AG04450 (cell line): ENCODE measurements at regions not wholly inside any gene's neighbourhood (a gene's known extent, or its start where the extent isn't known, plus 50 kb on each side); places are given as distances from the start of the nearest gene placed in this dataset.

ENCODE experiments used
- CTCF ChIA-PET: fragments of 300-600, 350-600 bp; formaldehyde crosslinking; extraction: SDS; loops from one replicate; lab custom pipeline; 2022; ENCODE audit warnings: antibody characterized with exemption, inconsistent platforms; lab: Charles Lee
- POLR2A ChIA-PET: fragments of 350-600 bp; formaldehyde crosslinking; extraction: SDS; loops from one replicate; lab custom pipeline; 2021; ENCODE audit warnings: antibody characterized with exemption, inconsistent platforms; lab: Yijun Ruan, JAX
- DNase-seq: peaks from one replicate; pipeline ENCODE4 v3.0.0-alpha.2; 2011; ENCODE audit warnings: low read depth, low spot score
- H3K27ac ChIP-seq: one replicate; pipeline ENCODE4 v1.5.1; 2012; ENCODE audit warnings: low read depth, low read length, control low read depth
- H3K27me3 ChIP-seq: one replicate; pipeline ENCODE4 v1.6.0; 2012; ENCODE audit warnings: low read length; ENCODE audit not compliant: control insufficient read depth, insufficient read depth
- H3K4me3 ChIP-seq: 2 replicates; pipeline ENCODE4 v1.5.1; 2011; ENCODE audit warnings: mild to moderate bottlenecking, low read depth, low read length, control low read depth
- H3K9me3 ChIP-seq: 2 replicates; pipeline ENCODE4 v1.5.1; 2012; ENCODE audit warnings: low read length; ENCODE audit not compliant: control insufficient read depth, insufficient read depth
- TF ChIP-seq, protein P1 (sequence below): IDR thresholded peaks from 2 replicates; pipeline ENCODE4 v1.5.1; 2011; ENCODE audit warnings: low read depth, low read length, control low read depth, inconsistent platforms

DNA sequence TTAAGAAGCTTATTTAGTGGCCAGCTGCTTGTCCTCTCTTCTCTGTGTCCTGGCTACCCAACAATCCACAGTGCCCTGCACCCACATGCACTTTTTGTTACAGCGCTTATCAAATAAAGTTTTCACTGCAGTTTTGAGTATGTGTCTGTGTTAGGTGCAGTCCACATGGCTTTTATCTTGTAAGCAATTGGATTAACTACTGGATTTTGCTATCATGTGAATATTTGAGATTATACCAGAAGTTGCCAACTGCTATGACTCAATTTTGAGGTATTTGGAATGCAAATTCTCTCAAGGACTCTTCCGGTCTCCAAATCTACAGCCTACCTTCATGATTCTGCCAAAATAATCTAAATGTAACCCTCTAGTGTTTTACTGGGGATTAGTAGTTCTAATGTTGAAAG, 690.2 kb downstream of the NR2F1-AS1 start:
- ChIA-PET POLR2A (interaction anchor here (0.6 kb wide), 1 partner anchor 692 kb away, joined by 3 read pairs; the partner anchor contains the start of gene NR2F1), CTCF (no interaction called here)
- no peak overlapping the region for H3K4me3 ChIP-seq
- H3K27ac ChIP-seq = no peak overlapping the region
- TF ChIP-seq, protein P1, sequence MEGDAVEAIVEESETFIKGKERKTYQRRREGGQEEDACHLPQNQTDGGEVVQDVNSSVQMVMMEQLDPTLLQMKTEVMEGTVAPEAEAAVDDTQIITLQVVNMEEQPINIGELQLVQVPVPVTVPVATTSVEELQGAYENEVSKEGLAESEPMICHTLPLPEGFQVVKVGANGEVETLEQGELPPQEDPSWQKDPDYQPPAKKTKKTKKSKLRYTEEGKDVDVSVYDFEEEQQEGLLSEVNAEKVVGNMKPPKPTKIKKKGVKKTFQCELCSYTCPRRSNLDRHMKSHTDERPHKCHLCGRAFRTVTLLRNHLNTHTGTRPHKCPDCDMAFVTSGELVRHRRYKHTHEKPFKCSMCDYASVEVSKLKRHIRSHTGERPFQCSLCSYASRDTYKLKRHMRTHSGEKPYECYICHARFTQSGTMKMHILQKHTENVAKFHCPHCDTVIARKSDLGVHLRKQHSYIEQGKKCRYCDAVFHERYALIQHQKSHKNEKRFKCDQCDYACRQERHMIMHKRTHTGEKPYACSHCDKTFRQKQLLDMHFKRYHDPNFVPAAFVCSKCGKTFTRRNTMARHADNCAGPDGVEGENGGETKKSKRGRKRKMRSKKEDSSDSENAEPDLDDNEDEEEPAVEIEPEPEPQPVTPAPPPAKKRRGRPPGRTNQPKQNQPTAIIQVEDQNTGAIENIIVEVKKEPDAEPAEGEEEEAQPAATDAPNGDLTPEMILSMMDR = no peak
- H3K9me3 ChIP-seq = peaks cover 5% of the 10 kb centered on the region; the same call in 1 of the 2 replicates
- DNase-seq = no peak
- no peaks in the 10 kb centered on the region for H3K27me3 ChIP-seq

DNA sequence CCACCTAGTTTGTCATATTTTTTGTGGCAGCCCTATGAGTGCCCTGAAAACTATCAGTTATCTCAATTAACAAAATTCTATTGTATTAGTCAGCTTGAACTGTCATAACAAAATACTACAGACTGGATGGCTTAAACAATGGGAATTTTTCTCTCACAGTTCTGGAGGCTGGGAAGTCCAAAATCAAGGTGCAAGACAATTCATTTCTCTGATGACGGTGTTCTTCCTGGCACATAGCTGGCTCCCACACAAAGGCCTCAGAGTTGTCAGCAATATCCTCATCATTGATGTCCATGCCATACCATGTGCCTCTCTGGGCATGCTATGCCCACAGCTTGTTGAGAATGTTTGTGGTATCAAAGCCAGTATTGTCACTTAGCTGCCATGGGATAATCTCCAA, 691.9 kb downstream of the NR2F1-AS1 start:
- TF ChIP-seq, protein P1 = no peak
- H3K4me3 ChIP-seq = no peak overlapping the region
- H3K9me3 ChIP-seq = peaks cover 5% of the 10 kb centered on the region; the same call in 1 of the 2 replicates
- CTCF ChIA-PET = no interaction called here
- no peak for DNase-seq
- POLR2A ChIA-PET = no interaction called here
- H3K27me3 ChIP-seq = no peaks in the 10 kb centered on the region
- H3K27ac ChIP-seq = no peak overlapping the region

DNA sequence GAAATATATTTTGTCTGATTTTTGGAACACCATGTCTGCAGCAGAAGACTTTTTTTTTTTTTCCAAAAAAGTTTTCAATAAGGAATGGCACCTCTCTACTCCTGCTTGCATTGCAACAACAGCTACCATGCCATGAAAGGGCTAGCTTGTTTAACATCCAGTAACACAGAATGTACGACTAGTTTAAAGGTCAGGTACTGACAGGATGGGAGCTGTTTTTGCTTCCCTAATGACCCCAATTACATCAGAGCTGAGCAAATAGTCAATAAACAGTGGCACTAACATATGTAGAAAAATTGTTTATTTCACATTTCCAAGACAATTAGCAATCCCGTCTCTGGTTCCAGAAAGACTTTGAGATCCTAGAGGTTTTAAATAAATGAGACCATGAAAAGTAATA, 693.8 kb downstream of the NR2F1-AS1 start:
- no peak overlapping the region for H3K27ac ChIP-seq
- TF ChIP-seq, protein P1 = no peak
- no peak for DNase-seq
- no peak overlapping the region for H3K4me3 ChIP-seq
- H3K27me3 ChIP-seq = no peaks in the 10 kb centered on the region
- CTCF ChIA-PET = interaction anchor here (0.7 to 1.6 kb wide), 3 partner anchors 22 to 119 kb away, joined by 3 read pairs; no protein-coding TSS in a partner anchor
- peaks cover 5% of the 10 kb centered on the region; the same call in 1 of the 2 replicates for H3K9me3 ChIP-seq
- POLR2A ChIA-PET = interaction anchor here (0.5 kb wide), 1 partner anchor 22 kb away, joined by 5 read pairs; no protein-coding TSS in a partner anchor

GRCh38 chr5:92886751-92887150, 694.3 kb downstream of the NR2F1-AS1 start:
- TF ChIP-seq, protein P1 = no peak
- ChIA-PET POLR2A (interaction anchor here (0.5 kb wide), 1 partner anchor 22 kb away, joined by 5 read pairs; no protein-coding TSS in a partner anchor), CTCF (interaction anchor here (0.7 to 1.6 kb wide), 2 partner anchors 22 to 119 kb away, joined by 3 read pairs; no protein-coding TSS in a partner anchor)
- Histone ChIP-seq H3K4me3 (no peak overlapping the region), H3K27ac (no peak overlapping the region), H3K27me3 (no peaks in the 10 kb centered on the region), H3K9me3 (peaks cover 5% of the 10 kb centered on the region; the same call in 1 of the 2 replicates)
- no peak for DNase-seq

GRCh38 chr5:92885950-92886349, 695.1 kb downstream of the NR2F1-AS1 start:
- H3K4me3 ChIP-seq = no peak overlapping the region
- no peak overlapping the region for H3K27ac ChIP-seq
- ChIA-PET CTCF (no interaction called here), POLR2A (no interaction called here)
- peaks cover 5% of the 10 kb centered on the region; the same call in 1 of the 2 replicates for H3K9me3 ChIP-seq
- no peak for DNase-seq
- TF ChIP-seq, protein P1 = no peak
- H3K27me3 ChIP-seq = no peaks in the 10 kb centered on the region
